Type B pancreatic cell (in vitro differentiated cells): ENCODE measurements at regions not wholly inside any gene's neighbourhood (a gene's known extent, or its start where the extent isn't known, plus 50 kb on each side); places are given as distances from the start of the nearest gene placed in this dataset.

Experiments
- DNase-seq: peaks from one replicate; pipeline ENCODE4 v3.0.0; 2021; ENCODE audit warnings: mixed read lengths; ENCODE audit not compliant: unreplicated experiment; ENCODE audit errors: extremely low spot score
- H3K27ac Mint-ChIP-seq: 2 replicates; pipeline ENCODE4 v1.8.0; 2021; ENCODE audit warnings: mild to moderate bottlenecking, mixed read lengths
- H3K27me3 Mint-ChIP-seq: 2 replicates; pipeline ENCODE4 v1.8.0; 2021; ENCODE audit warnings: mixed read lengths
- H3K36me3 Mint-ChIP-seq: 2 replicates; pipeline ENCODE4 v1.8.0; 2021; ENCODE audit warnings: mixed read lengths
- H3K4me1 Mint-ChIP-seq: one replicate; pipeline ENCODE4 v1.8.0; 2021; ENCODE audit warnings: mixed read lengths; ENCODE audit not compliant: unreplicated experiment
- H3K4me3 Mint-ChIP-seq: 2 replicates; pipeline ENCODE4 v1.8.0; 2021; ENCODE audit warnings: mild to moderate bottlenecking, mixed read lengths
- H3K9me3 Mint-ChIP-seq: 2 replicates; pipeline ENCODE4 v1.8.0; 2021; ENCODE audit warnings: mixed read lengths
- CTCF ChIP-seq: fragments of 200-600 bp; sonication (generic); conservative IDR thresholded peaks from 2 replicates; pipeline ENCODE4 v1.5.0; 2021; ENCODE audit warnings: antibody characterized with exemption, mild to moderate bottlenecking

- H3K36me3 Mint-ChIP-seq = no peaks in the 10 kb centered on the region
- no peaks in the 10 kb centered on the region for H3K27me3 Mint-ChIP-seq
- TF ChIP-seq CTCF = no peak
- H3K27ac Mint-ChIP-seq = no peak overlapping the region
- H3K4me1 Mint-ChIP-seq = peaks cover 5% of the 10 kb centered on the region
- no peaks in the 10 kb centered on the region for H3K9me3 Mint-ChIP-seq
- H3K4me3 Mint-ChIP-seq = no peak overlapping the region
- no peak for DNase-seq
These were observed 111.5 kb downstream of the ELAPOR2 start for GRCh38 chr7:86947929-86948328.

- DNase-seq = no peak
- H3K4me3 Mint-ChIP-seq = no peak overlapping the region
- H3K36me3 Mint-ChIP-seq = peaks cover 6% of the 10 kb centered on the region
- no peaks in the 10 kb centered on the region for H3K9me3 Mint-ChIP-seq
- H3K27ac Mint-ChIP-seq = no peak overlapping the region
- no peaks in the 10 kb centered on the region for H3K27me3 Mint-ChIP-seq
- TF ChIP-seq CTCF = no peak
- H3K4me1 Mint-ChIP-seq = peaks cover 17% of the 10 kb centered on the region
These were observed 116.0 kb downstream of the ELAPOR2 start for GRCh38 chr7:86943447-86943846.

DNA sequence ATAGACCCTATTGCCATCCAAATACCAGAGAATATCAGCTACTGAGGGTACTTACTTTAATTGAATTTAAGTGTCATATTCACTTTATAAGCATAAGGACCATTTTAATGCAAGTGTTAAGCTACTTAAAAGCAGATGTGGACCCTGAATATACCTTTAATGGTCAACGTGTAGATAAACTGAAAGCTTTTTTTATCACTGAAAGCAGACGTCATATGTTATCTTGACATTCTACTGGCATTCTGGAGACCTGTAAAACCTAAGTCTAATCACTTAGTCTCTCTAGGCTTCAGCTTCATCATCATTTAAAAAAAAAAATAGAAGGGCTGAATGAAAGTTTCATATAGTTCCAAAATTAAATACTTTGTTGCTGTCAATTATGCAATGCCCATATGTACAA, 116.5 kb downstream of the ELAPOR2 start:
- no peak overlapping the region for H3K27ac Mint-ChIP-seq
- H3K27me3 Mint-ChIP-seq = no peaks in the 10 kb centered on the region
- H3K9me3 Mint-ChIP-seq = no peaks in the 10 kb centered on the region
- H3K4me3 Mint-ChIP-seq = no peak overlapping the region
- DNase-seq = no peak
- H3K4me1 Mint-ChIP-seq = peaks cover 14% of the 10 kb centered on the region
- TF ChIP-seq CTCF = no peak
- peaks cover 7% of the 10 kb centered on the region for H3K36me3 Mint-ChIP-seq

DNA sequence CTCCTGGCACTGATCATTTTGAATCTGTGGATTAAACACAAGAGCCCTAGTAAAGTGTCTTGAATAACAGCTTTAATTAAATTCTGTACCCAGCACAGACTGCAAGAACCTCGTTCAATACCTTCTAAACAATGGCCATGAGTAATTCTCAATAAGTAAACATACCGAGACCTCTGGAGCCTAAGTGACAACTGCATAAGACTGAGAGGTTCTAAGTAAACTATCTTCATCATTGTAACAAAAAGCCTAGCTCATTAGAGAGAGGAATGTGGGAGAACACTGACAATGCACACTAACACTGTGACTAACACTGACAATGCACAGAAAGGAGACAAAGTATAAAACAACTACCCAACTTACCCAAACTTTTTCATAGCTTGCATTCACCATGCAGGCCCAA, 117.4 kb downstream of the ELAPOR2 start:
- no peak overlapping the region for H3K27ac Mint-ChIP-seq
- DNase-seq = no peak
- no peak overlapping the region for H3K4me3 Mint-ChIP-seq
- no peaks in the 10 kb centered on the region for H3K27me3 Mint-ChIP-seq
- TF ChIP-seq CTCF = no peak
- no peaks in the 10 kb centered on the region for H3K9me3 Mint-ChIP-seq
- peaks cover 10% of the 10 kb centered on the region for H3K36me3 Mint-ChIP-seq
- H3K4me1 Mint-ChIP-seq = peaks cover 12% of the 10 kb centered on the region

- H3K4me1 Mint-ChIP-seq = peaks cover 12% of the 10 kb centered on the region
- no peaks in the 10 kb centered on the region for H3K9me3 Mint-ChIP-seq
- peak overlapping the region; percentile 55 for H3K27ac Mint-ChIP-seq
- peak; percentile 81 for TF ChIP-seq CTCF
- DNase-seq = no peak
- H3K36me3 Mint-ChIP-seq = peaks cover 20% of the 10 kb centered on the region
- H3K4me3 Mint-ChIP-seq = no peak overlapping the region
- H3K27me3 Mint-ChIP-seq = no peaks in the 10 kb centered on the region
These were observed 120.1 kb downstream of the ELAPOR2 start for GRCh38 chr7:86939197-86939814.
